ENCODE measurements at regions not wholly inside any gene's neighbourhood (a gene's known extent, or its start where the extent isn't known, plus 50 kb on each side); places are given as distances from the start of the nearest gene placed in this dataset.

GRCh38 chr3:106755336-106755735, 621.9 kb upstream of the CCDC54 start:
- DNase-seq (ENCODE audit: low spot score): no peak

- no peak for DNase-seq (ENCODE audit: low spot score)
Observed at GRCh38 chr3:106756901-106757300, 620.3 kb upstream of the CCDC54 start.

- no peak for DNase-seq (ENCODE audit: low spot score)
Observed at GRCh38 chr3:106758459-106758858, 618.8 kb upstream of the CCDC54 start.

- DNase-seq (ENCODE audit: low spot score): no peak
Observed at GRCh38 chr3:106759731-106760130, 617.5 kb upstream of the CCDC54 start.

DNA sequence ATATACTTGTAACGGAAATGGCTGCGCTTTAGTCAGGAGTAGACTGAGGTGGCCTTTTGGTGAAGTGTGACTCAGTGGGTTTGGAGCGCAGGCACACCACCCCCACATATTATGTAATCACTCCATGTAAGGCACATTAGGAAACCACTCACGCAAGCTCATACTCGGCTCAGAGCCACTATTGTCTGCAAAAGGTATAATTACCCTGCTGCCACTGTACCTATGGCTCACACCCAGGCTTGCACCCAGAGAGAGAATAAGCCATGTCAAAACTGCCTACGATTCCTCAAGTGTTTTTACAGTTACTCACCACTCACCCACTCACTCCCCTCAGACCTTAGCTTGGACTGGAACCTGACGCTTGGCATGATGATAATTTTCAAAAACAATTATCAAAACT, 611.9 kb upstream of the CCDC54 start:
- DNase-seq (ENCODE audit: low spot score): no peak

GRCh38 chr3:106768941-106769480, 608.2 kb upstream of the CCDC54 start:
- DNase-seq (ENCODE audit: low spot score): no peak

DNA sequence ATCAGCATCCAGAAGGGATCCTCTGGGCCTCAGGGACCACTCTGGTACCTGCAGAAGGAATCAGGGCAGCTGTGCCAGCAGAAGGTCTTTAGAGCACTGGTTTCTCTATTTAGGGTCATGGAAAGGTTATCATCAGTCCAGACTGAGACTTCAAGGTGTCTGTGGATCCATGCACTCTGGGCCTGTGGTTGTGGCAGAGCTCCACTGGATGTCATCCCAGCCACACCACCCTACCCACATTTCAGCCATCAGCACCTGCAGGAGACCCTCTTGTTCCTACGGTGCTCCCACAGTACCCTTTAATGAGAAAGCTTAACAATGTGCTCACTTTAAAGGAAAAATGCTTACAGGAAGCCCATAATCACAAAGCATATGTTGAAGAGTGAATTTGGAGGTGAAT, 603.4 kb upstream of the CCDC54 start:
- no peak for DNase-seq (ENCODE audit: low spot score)

GRCh38 chr3:106783231-106783630, 594.0 kb upstream of the CCDC54 start:
- DNase-seq (ENCODE audit: low spot score): no peak

DNA sequence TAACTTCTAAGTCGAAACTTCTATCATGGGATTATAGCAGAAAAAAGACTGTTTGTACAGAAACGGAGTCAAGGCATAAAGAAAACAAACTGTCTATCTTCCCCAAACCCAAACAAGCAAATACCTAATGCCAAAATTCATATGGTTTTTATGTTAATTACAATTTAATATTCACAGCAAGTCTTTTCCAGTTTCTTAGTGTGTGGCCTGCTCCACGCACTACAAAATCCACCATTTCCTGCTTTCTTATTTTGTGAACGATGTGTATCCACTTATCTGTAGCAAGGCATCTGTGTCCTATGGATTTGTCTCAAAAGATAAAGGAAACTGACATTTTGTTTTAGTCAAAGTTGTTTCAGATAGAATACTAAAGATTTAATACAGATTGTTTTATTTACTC, 588.0 kb upstream of the CCDC54 start:
- no peak for DNase-seq (ENCODE audit: low spot score)

GRCh38 chr3:106792716-106793115, 584.5 kb upstream of the CCDC54 start:
- DNase-seq (ENCODE audit: low spot score): no peak

DNA sequence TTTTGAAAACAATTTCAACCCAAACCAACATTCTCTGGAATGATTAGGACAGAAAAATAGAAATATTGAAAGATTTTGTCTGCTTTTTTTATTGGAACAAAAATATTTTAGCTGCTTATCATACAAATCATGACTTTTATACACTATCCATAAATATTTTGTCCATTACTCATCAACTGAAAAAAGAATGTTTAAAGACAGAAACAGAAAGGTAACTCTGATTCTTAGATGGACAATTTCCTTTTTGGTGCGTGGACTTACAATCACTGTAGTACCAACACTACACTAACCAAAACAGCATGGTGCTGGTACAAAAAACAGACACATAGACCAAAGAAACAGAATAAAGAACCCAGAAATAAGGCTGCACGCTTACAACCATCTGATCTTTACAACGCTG, 582.8 kb upstream of the CCDC54 start:
- DNase-seq (ENCODE audit: low spot score): no peak

- DNase-seq (ENCODE audit: low spot score): no peak
Observed at GRCh38 chr3:106795553-106795952, 581.7 kb upstream of the CCDC54 start.

DNA sequence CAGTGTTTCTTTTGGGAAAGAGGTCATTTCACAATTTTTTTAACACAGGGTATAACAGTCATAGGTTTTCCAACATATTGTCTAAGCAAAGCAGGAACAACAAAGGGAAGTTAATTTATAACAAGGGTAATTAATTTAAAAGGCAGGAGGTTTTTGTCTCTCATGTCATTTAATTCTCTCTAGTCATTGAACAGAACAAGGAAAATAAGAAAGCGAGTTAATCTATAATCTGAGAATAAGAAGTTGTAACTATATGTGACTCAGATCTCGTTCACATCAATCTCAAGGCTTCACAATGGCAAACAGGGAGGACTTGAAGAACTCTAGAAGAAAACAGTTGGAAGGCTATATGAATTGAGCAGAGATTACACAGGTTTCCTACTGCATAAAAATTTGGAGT, 579.8 kb upstream of the CCDC54 start:
- no peak for DNase-seq (ENCODE audit: low spot score)

DNA sequence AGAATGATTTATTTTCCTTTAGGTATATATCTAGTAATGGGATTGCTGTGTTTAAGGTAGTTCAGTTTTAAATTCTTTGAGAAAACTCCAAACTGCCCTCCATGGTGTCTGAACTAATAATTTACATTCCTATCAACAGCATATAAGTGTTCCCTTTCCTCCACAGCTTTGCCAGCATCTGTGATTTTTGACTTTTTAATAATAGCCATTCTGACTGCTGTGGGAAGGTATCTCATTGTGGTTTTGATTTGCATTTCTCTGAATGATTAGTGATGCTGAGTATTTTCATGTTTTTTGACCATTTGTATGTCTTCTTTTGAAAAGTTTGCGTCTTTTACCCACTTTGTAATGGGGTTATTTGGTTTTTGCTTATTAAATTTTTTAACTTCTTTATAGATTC, 571.6 kb upstream of the CCDC54 start:
- DNase-seq (ENCODE audit: low spot score): no peak

DNA sequence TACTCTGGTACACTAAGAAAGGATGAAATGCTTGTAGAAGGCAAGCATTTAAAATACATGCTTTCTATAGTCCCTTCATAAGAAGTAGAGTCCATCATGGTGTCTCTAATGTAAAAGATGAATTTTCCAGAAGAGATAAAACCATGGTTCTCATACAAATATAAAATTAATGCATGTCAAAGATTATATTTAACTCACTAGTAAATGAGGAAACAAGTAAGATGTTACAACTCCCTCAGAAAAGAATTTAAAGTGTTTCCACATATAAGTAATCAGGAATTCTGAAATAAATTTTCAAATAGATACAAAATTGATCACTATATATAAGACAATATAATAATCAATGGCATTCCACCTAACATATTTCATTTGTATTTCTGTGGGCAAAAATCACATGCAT, 570.3 kb upstream of the CCDC54 start:
- DNase-seq (ENCODE audit: low spot score): no peak

- DNase-seq (ENCODE audit: low spot score): no peak
Observed at GRCh38 chr3:106809041-106809440, 568.2 kb upstream of the CCDC54 start.

- DNase-seq (ENCODE audit: low spot score): no peak
Observed at GRCh38 chr3:106809623-106810299, 567.5 kb upstream of the CCDC54 start.

GRCh38 chr3:106810300-106810875, 566.9 kb upstream of the CCDC54 start:
- no peak for DNase-seq (ENCODE audit: low spot score)

DNA sequence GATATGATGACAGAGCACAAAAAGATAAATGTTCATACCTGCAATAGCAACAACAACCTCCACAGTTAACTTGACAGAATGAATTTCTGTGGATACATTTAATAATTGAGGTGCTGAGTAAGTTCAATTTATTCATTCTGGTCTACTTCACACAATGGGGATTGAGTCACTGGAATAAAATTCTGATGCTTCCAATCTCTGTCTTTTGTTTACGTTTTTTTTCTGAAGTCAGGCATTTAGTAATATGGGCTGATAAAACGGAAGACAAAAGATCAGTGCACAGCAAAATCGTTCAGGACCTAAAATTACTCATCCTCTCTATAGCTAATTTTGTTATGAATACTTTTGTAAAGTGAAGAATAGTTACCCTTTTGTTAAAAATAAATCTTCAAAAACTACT, 565.9 kb upstream of the CCDC54 start:
- no peak for DNase-seq (ENCODE audit: low spot score)

- DNase-seq (ENCODE audit: low spot score): no peak
Observed at GRCh38 chr3:106813742-106814141, 563.5 kb upstream of the CCDC54 start.

DNA sequence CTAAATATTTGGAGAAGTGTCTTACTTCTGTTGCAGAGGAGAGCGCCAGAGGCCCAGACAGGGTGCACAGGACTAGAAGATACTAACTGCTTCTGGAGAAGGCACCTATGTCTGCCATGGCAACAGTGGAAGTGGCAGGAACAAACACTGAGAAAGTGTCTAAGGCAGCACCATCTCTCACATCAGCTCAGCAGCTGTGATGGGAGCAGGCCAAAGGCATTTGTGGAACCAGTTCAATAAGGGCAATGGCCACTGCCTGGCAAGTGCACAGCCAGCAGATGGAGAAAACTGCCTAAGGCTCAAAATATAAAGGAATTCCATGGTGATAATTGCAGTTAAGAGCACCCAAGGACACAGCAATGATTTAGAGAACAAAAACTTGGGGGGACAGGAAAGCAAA, 563.0 kb upstream of the CCDC54 start:
- DNase-seq (ENCODE audit: low spot score): no peak

GRCh38 chr3:106816838-106817237, 560.4 kb upstream of the CCDC54 start:
- no peak for DNase-seq (ENCODE audit: low spot score)

DNA sequence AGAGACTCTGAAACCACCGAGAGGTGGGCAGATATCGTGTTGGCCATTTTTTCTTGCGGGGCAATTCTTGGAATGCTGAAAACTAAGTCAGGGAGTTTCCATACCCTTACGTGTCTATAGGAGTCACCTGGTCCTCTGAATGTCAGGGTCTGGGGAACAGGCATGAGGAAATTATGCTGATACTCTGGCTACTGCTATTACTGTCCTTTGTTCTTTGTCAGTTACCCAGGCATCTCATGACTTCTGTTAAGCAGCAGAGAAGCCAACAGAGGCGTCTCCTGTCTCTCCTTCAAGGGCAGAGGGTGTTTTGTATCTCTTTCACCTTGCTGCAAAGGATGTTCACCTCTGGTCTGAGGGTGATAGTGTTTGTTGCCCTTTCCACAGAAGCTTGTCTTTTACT, 559.5 kb upstream of the CCDC54 start:
- DNase-seq (ENCODE audit: low spot score): no peak

- no peak for DNase-seq (ENCODE audit: low spot score)
Observed at GRCh38 chr3:106819440-106819839, 557.8 kb upstream of the CCDC54 start.

All from CD4-positive, alpha-beta T cell treated with Interleukin-15 for 4 hours (primary cell).